ENCODE measurements at regions not wholly inside any gene's neighbourhood (a gene's known extent, or its start where the extent isn't known, plus 50 kb on each side); places are given as distances from the start of the nearest gene placed in this dataset.
"Not testable (repeated sequence)": the region's sequence is repeated elsewhere in the genome, so short reads cannot be mapped to it uniquely, and the experiment has no call there.

- Histone ChIP-seq H3K9ac (no peak overlapping the region), H3K27ac (no peak overlapping the region), H3K4me3 (IDR thresholded peaks at IDR 0.05; ENCODE audit: insufficient read depth, low read depth, low read length) (no peak overlapping the region), H3K4me2 (no peak overlapping the region), H2AFZ (ENCODE audit: low read depth) (no peak overlapping the region), H3K79me2 (ENCODE audit: insufficient read depth, low read depth) (no peaks in the 10 kb centered on the region), H3K36me3 (ENCODE audit: insufficient read depth) (no peaks in the 10 kb centered on the region), H3K4me1 (ENCODE audit: low read depth, poor library complexity, severe bottlenecking) (no peaks in the 10 kb centered on the region), H3K27me3 (ENCODE audit: insufficient read depth, low read depth) (no peaks in the 10 kb centered on the region), H4K20me1 (ENCODE audit: insufficient read depth) (no peaks in the 10 kb centered on the region)
- no peak for TF ChIP-seq CTCF (conservative IDR thresholded peaks at IDR 0.05; ENCODE audit: low read depth, low read length)
Measured at GRCh38 chr11:16536513-16536912, 180.2 kb upstream of the SOX6 start.

DNA sequence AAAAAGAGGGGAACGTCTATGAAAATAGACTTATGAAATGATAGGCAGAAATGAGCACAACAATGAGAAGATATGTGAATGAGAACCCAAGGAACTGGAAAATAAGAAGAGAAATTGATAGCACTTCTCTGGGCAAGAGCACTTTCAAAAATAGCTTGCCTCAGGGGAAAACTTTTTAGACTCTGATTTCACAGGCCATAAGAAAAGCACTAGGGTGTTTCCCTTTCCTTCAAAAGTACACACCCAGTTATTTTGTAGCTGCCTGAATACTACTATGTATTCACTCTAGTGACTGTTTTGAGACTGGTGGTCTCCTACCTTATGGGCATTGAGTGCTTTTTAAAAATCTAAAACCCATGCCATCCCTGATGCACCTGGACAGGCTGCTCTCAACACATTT, 172.3 kb upstream of the SOX6 start:
- no peaks in the 10 kb centered on the region for H3K36me3 ChIP-seq (ENCODE audit: insufficient read depth)
- H3K27ac ChIP-seq = no peak overlapping the region
- H3K27me3 ChIP-seq (ENCODE audit: insufficient read depth, low read depth) = no peaks in the 10 kb centered on the region
- no peaks in the 10 kb centered on the region for H3K4me1 ChIP-seq (ENCODE audit: low read depth, poor library complexity, severe bottlenecking)
- no peak overlapping the region for H3K4me2 ChIP-seq
- H3K4me3 ChIP-seq (IDR thresholded peaks at IDR 0.05; ENCODE audit: insufficient read depth, low read depth, low read length) = no peak overlapping the region
- no peak overlapping the region for H3K9ac ChIP-seq
- H3K79me2 ChIP-seq (ENCODE audit: insufficient read depth, low read depth) = no peaks in the 10 kb centered on the region
- TF ChIP-seq CTCF (conservative IDR thresholded peaks at IDR 0.05; ENCODE audit: low read depth, low read length) = no peak
- no peaks in the 10 kb centered on the region for H4K20me1 ChIP-seq (ENCODE audit: insufficient read depth)
- no peak overlapping the region for H2AFZ ChIP-seq (ENCODE audit: low read depth)

DNA sequence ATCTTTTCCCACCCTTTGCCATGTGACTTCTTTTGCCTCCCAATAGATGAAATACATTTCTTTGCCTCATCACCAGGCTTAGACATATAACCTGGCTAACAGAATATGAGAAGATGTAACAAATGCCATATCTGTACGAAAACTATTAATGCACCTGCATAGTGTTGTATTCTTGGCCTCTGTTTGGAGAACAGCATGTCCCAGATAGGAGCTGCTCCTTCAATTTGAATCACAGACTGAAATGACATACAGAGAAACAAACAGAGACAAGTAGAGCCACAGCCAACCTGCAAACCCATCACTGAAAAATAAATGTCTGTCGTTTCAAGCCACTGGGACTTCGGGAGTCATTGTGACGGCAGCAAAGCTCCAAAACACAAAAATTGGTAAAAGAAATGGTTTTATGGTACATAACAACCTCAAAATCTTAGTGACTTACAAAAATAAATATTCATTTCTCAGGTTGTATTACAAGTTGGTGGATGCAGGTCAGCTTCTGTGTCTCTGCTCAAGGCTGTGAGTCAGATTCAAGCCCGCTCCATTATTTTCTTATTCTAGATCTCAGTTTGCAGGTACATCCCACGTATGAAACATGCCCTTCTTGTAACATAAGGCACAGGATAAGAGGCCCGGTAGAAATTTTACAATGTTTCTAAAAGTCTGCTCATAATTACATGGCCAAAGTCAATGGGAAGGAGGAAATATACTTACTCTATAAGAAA, 171.3 kb upstream of the SOX6 start:
- H3K27ac ChIP-seq = no peak overlapping the region
- no peak overlapping the region for H2AFZ ChIP-seq (ENCODE audit: low read depth)
- no peaks in the 10 kb centered on the region for H3K27me3 ChIP-seq (ENCODE audit: insufficient read depth, low read depth)
- no peaks in the 10 kb centered on the region for H3K4me1 ChIP-seq (ENCODE audit: low read depth, poor library complexity, severe bottlenecking)
- TF ChIP-seq CTCF (conservative IDR thresholded peaks at IDR 0.05; ENCODE audit: low read depth, low read length) = no peak
- no peaks in the 10 kb centered on the region for H3K79me2 ChIP-seq (ENCODE audit: insufficient read depth, low read depth)
- no peak overlapping the region for H3K4me2 ChIP-seq
- H3K4me3 ChIP-seq (IDR thresholded peaks at IDR 0.05; ENCODE audit: insufficient read depth, low read depth, low read length) = no peak overlapping the region
- no peaks in the 10 kb centered on the region for H3K36me3 ChIP-seq (ENCODE audit: insufficient read depth)
- no peaks in the 10 kb centered on the region for H4K20me1 ChIP-seq (ENCODE audit: insufficient read depth)
- H3K9ac ChIP-seq = no peak overlapping the region

DNA sequence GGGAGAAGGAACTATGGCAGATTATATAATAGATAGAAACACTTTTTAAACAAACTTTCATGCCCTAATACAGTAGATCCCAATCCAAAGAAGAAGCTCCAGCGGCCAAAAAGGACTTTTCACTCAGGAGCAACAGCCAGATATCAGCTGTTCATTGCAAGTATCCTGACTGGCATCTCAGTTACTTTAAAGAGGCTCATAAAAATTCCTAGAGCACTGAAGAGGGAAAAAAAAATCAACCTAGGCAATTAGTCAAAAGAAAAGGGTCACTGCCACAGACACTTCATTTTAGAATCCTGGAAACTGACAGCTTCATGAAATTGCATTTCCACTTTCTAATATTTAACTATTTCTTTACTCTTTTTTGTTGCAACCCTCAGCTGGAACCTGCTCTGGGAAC, 170.6 kb upstream of the SOX6 start:
- Histone ChIP-seq H3K4me3 (IDR thresholded peaks at IDR 0.05; ENCODE audit: insufficient read depth, low read depth, low read length) (no peak overlapping the region), H3K4me2 (no peak overlapping the region), H3K27me3 (ENCODE audit: insufficient read depth, low read depth) (no peaks in the 10 kb centered on the region), H3K36me3 (ENCODE audit: insufficient read depth) (no peaks in the 10 kb centered on the region), H3K27ac (no peak overlapping the region), H3K9ac (no peak overlapping the region), H2AFZ (ENCODE audit: low read depth) (no peak overlapping the region), H4K20me1 (ENCODE audit: insufficient read depth) (no peaks in the 10 kb centered on the region), H3K4me1 (ENCODE audit: low read depth, poor library complexity, severe bottlenecking) (no peaks in the 10 kb centered on the region), H3K79me2 (ENCODE audit: insufficient read depth, low read depth) (no peaks in the 10 kb centered on the region)
- TF ChIP-seq CTCF (conservative IDR thresholded peaks at IDR 0.05; ENCODE audit: low read depth, low read length) = no peak

GRCh38 chr11:16520713-16521112, 164.4 kb upstream of the SOX6 start:
- not testable (repeated sequence) for H3K27ac ChIP-seq; H3K36me3 ChIP-seq (ENCODE audit: insufficient read depth); H2AFZ ChIP-seq (ENCODE audit: low read depth); H4K20me1 ChIP-seq (ENCODE audit: insufficient read depth); H3K27me3 ChIP-seq (ENCODE audit: insufficient read depth, low read depth); H3K4me2 ChIP-seq; H3K4me3 ChIP-seq (IDR thresholded peaks at IDR 0.05; ENCODE audit: insufficient read depth, low read depth, low read length); H3K9ac ChIP-seq; H3K79me2 ChIP-seq (ENCODE audit: insufficient read depth, low read depth); H3K4me1 ChIP-seq (ENCODE audit: low read depth, poor library complexity, severe bottlenecking)

Measured in KMS-11 (cell line).